Endodermal cell (in vitro differentiated cells): ENCODE measurements at regions not wholly inside any gene's neighbourhood (a gene's known extent, or its start where the extent isn't known, plus 50 kb on each side); places are given as distances from the start of the nearest gene placed in this dataset.

Source experiments
- DNase-seq: peaks from one replicate; pipeline ENCODE4 v3.0.0-alpha.2; 2017
- H3K27ac ChIP-seq: 2 replicates; pipeline ENCODE4 v1.5.1; 2013; ENCODE audit warnings: mild to moderate bottlenecking, low read depth, low read length, moderate library complexity
- H3K27me3 ChIP-seq: 2 replicates; pipeline ENCODE4 v1.6.1; 2013; ENCODE audit warnings: mild to moderate bottlenecking, low read length, moderate library complexity; ENCODE audit not compliant: insufficient read depth, control insufficient read depth, poor library complexity, severe bottlenecking
- H3K36me3 ChIP-seq: 2 replicates; pipeline ENCODE4 v1.7.0; 2013; ENCODE audit warnings: mild to moderate bottlenecking, low read length, moderate library complexity; ENCODE audit not compliant: control insufficient read depth, insufficient read depth
- H3K4me1 ChIP-seq: one replicate; pipeline ENCODE4 v1.7.0; 2013; ENCODE audit warnings: low read length; ENCODE audit not compliant: control insufficient read depth, insufficient read depth
- H3K4me3 ChIP-seq: 2 replicates; pipeline ENCODE4 v1.5.1; 2013; ENCODE audit warnings: mild to moderate bottlenecking, low read length, moderate library complexity
- H3K9ac ChIP-seq: 2 replicates; pipeline ENCODE4 v1.6.1; 2013; ENCODE audit warnings: mild to moderate bottlenecking, low read length, moderate library complexity; ENCODE audit not compliant: poor library complexity, severe bottlenecking; ENCODE audit errors: extremely low read depth
- H3K9me3 ChIP-seq: 2 replicates; pipeline ENCODE4 v1.6.1; 2013; ENCODE audit warnings: mild to moderate bottlenecking, low read length, moderate library complexity; ENCODE audit not compliant: control insufficient read depth
- H3K27ac Mint-ChIP-seq: 2 replicates; pipeline ENCODE4 v1.8.0; 2020; ENCODE audit warnings: mixed read lengths
- H3K27me3 Mint-ChIP-seq: 2 replicates; pipeline ENCODE4 v1.8.0; 2021; ENCODE audit warnings: mild to moderate bottlenecking, mixed read lengths; ENCODE audit not compliant: insufficient read depth
- H3K36me3 Mint-ChIP-seq: 2 replicates; pipeline ENCODE4 v1.8.0; 2020; ENCODE audit warnings: low read depth, mixed read lengths
- H3K4me1 Mint-ChIP-seq: 2 replicates; pipeline ENCODE4 v1.8.0; 2020; ENCODE audit warnings: mixed read lengths
- H3K4me3 Mint-ChIP-seq: 2 replicates; pipeline ENCODE4 v1.8.0; 2020; ENCODE audit warnings: mild to moderate bottlenecking, moderate library complexity, mixed read lengths
- H3K9me3 Mint-ChIP-seq: 2 replicates; pipeline ENCODE4 v1.8.0; 2020; ENCODE audit warnings: mild to moderate bottlenecking, mixed read lengths
- CTCF ChIP-seq: fragments of 200-600 bp; sonication (generic); conservative IDR thresholded peaks from 2 replicates; pipeline ENCODE4 v1.5.0; 2021; ENCODE audit warnings: antibody characterized with exemption, mild to moderate bottlenecking
- WGBS, 2 experiments: methylation state at CpG; one replicate each; pipeline versions ENCODE4 v1.1.5 to v1.1.7; 2013; ENCODE audit warnings: missing lambda C conversion rate in 2 of 2, mixed read lengths in 1 of 2; ENCODE audit not compliant: insufficient coverage in 1 of 2, insufficient read length in 1 of 2; 5-methylcytosine and 5-hydroxymethylcytosine counted together

- Histone ChIP-seq H3K27ac (no peak overlapping the region), H3K4me3 (no peak overlapping the region), H3K36me3 (no peaks in the 10 kb centered on the region), H3K9me3 (no peaks in the 10 kb centered on the region), H3K27me3 (no peaks in the 10 kb centered on the region), H3K4me1 (peaks cover 15% of the 10 kb centered on the region), H3K9ac (no peak overlapping the region)
- peaks cover 15% of the 10 kb centered on the region for H3K4me1 Mint-ChIP-seq
- DNase-seq: peak; percentile 62
- peaks cover 3% of the 10 kb centered on the region for H3K27me3 Mint-ChIP-seq
- no peak for TF ChIP-seq CTCF
- no peaks in the 10 kb centered on the region for H3K36me3 Mint-ChIP-seq
- no peak overlapping the region for H3K27ac Mint-ChIP-seq
- 68 to 74% methylated on average over 7 of the region's 7 CpGs for WGBS, 2 experiments
- no peaks in the 10 kb centered on the region for H3K9me3 Mint-ChIP-seq
- H3K4me3 Mint-ChIP-seq: no peak overlapping the region
Observed at GRCh38 chr4:31416498-31416897, 696.3 kb downstream of the PCDH7 start.

GRCh38 chr4:31417040-31417439, 696.9 kb downstream of the PCDH7 start:
- WGBS, 2 experiments: 94 to 100% methylated on average over 2 to 3 of the region's 3 CpGs
- H3K27me3 Mint-ChIP-seq: peaks cover 3% of the 10 kb centered on the region
- H3K4me3 ChIP-seq: no peak overlapping the region
- H3K4me1 ChIP-seq: peaks cover 15% of the 10 kb centered on the region
- no peak overlapping the region for H3K9ac ChIP-seq
- H3K9me3 ChIP-seq: no peaks in the 10 kb centered on the region
- H3K27ac ChIP-seq: no peak overlapping the region
- peaks cover 15% of the 10 kb centered on the region for H3K4me1 Mint-ChIP-seq
- no peaks in the 10 kb centered on the region for H3K27me3 ChIP-seq
- no peaks in the 10 kb centered on the region for H3K36me3 Mint-ChIP-seq
- H3K36me3 ChIP-seq: no peaks in the 10 kb centered on the region
- no peak for DNase-seq
- no peak overlapping the region for H3K27ac Mint-ChIP-seq
- no peaks in the 10 kb centered on the region for H3K9me3 Mint-ChIP-seq
- no peak for TF ChIP-seq CTCF
- no peak overlapping the region for H3K4me3 Mint-ChIP-seq

- DNase-seq: no peak
- no peaks in the 10 kb centered on the region for H3K27me3 ChIP-seq
- Mint-ChIP-seq H3K4me3 (no peak overlapping the region), H3K36me3 (no peaks in the 10 kb centered on the region), H3K9me3 (no peaks in the 10 kb centered on the region), H3K27ac (no peak overlapping the region), H3K4me1 (peaks cover 2% of the 10 kb centered on the region), H3K27me3 (no peaks in the 10 kb centered on the region)
- no peak for TF ChIP-seq CTCF
- peaks cover 3% of the 10 kb centered on the region for H3K4me1 ChIP-seq
- H3K9ac ChIP-seq: no peak overlapping the region
- H3K36me3 ChIP-seq: no peaks in the 10 kb centered on the region
- H3K27ac ChIP-seq: no peak overlapping the region
- no peaks in the 10 kb centered on the region for H3K9me3 ChIP-seq
- 87 to 100% methylated on average over 1 to 2 of the region's 2 CpGs for WGBS, 2 experiments
- no peak overlapping the region for H3K4me3 ChIP-seq
Observed at GRCh38 chr4:31422006-31422405, 701.8 kb downstream of the PCDH7 start.
